HEK293T (cell line): ENCODE measurements at regions not wholly inside any gene's neighbourhood (a gene's known extent, or its start where the extent isn't known, plus 50 kb on each side); places are given as distances from the start of the nearest gene placed in this dataset.

ENCODE experiments used
- BHLHE40 ChIP-seq: fragments of 450-650 bp; IDR thresholded peaks from 2 replicates; pipeline ENCODE4 v1.6.1; 2016; ENCODE audit warnings: mild to moderate bottlenecking, moderate library complexity, borderline replicate concordance
- ELF4 ChIP-seq: fragments of 450-650 bp; IDR thresholded peaks from 2 replicates; pipeline ENCODE4 v1.6.1; 2017; ENCODE audit warnings: antibody characterized with exemption
- FOXA1 ChIP-seq: fragments of 450-650 bp; IDR thresholded peaks from 2 replicates; pipeline ENCODE4 v1.6.1; 2016; ENCODE audit warnings: mild to moderate bottlenecking
- FOXM1 ChIP-seq: fragments of 450-650 bp; IDR thresholded peaks from 2 replicates; pipeline ENCODE4 v1.6.1; 2017; ENCODE audit warnings: mild to moderate bottlenecking, borderline replicate concordance
- HDGF ChIP-seq: fragments of 450-650 bp; IDR thresholded peaks from 2 replicates; pipeline ENCODE4 v1.6.1; 2017; ENCODE audit warnings: antibody characterized with exemption, borderline replicate concordance
- NFRKB ChIP-seq: fragments of 450-650 bp; IDR thresholded peaks from 2 replicates; pipeline ENCODE4 v1.6.1; 2016; ENCODE audit warnings: mild to moderate bottlenecking, moderate library complexity
- PKNOX1 ChIP-seq: fragments of 450-650 bp; IDR thresholded peaks from 2 replicates; pipeline ENCODE4 v1.6.1; 2016
- SUZ12 ChIP-seq: fragments of 450-650 bp; IDR thresholded peaks from 2 replicates; pipeline ENCODE4 v1.6.1; 2016; ENCODE audit warnings: mild to moderate bottlenecking
- ZNF384 ChIP-seq: fragments of 450-650 bp; IDR thresholded peaks from 2 replicates; pipeline ENCODE4 v1.6.1; 2016

- TF ChIP-seq HDGF (no peak), PKNOX1 (no peak), SUZ12 (no peak), FOXA1 (no peak), NFRKB (no peak), FOXM1 (no peak), BHLHE40 (no peak), ELF4 (no peak), ZNF384 (no peak)
Measured at GRCh38 chr17:33944826-33945225, 310.3 kb upstream of the CCL2 start.
